GM06990 (cell line): ENCODE measurements at regions not wholly inside any gene's neighbourhood (a gene's known extent, or its start where the extent isn't known, plus 50 kb on each side); places are given as distances from the start of the nearest gene placed in this dataset.

Source experiments
- DNase-seq: peaks from one replicate; pipeline ENCODE4 v3.0.0-alpha.2; 2011; ENCODE audit not compliant: insufficient read length; ENCODE audit errors: extremely low read depth
- H3K27me3 ChIP-seq: replicated peaks from 2 replicates; pipeline ENCODE4 v1.6.0; 2011; ENCODE audit warnings: low read length; ENCODE audit not compliant: control insufficient read depth, insufficient read depth
- H3K36me3 ChIP-seq: 2 replicates; pipeline ENCODE4 v1.5.1; 2011; ENCODE audit warnings: low read length; ENCODE audit not compliant: control insufficient read depth, insufficient read depth
- H3K4me3 ChIP-seq: replicated peaks from 2 replicates; pipeline ENCODE4 v1.5.1; 2011; ENCODE audit warnings: low read depth, mild to moderate bottlenecking, control low read depth, low read length
- TF ChIP-seq, protein P1 (sequence below): IDR thresholded peaks from 2 replicates; pipeline ENCODE4 v1.5.1; 2011; ENCODE audit warnings: low read length, control low read depth, mild to moderate bottlenecking, inconsistent platforms; ENCODE audit not compliant: insufficient read depth, poor library complexity, severe bottlenecking

DNA sequence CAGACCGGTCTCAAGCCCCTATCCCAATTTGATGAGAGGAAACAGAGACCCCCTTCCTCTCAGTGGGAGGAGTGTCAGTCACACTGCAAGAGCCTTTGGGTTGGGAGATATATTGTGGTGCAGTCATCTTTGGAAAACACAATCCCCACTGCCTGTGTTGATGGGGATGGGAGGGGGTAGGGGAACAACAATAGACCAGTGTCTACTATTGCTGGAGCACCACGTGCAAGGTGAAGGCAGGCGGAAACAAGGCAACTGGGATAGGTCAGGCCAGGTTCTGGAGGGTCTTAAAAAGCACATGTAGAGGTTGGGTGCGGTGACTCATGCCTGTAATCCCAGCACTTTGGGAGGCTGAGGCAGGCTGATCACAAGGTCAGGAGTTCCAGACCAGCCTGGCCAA is 127.9 kb downstream of the ZFP36L2 start:
- no peak for DNase-seq

GRCh38 chr2:43097644-43098408 is 128.6 kb downstream of the ZFP36L2 start:
- TF ChIP-seq, protein P1, sequence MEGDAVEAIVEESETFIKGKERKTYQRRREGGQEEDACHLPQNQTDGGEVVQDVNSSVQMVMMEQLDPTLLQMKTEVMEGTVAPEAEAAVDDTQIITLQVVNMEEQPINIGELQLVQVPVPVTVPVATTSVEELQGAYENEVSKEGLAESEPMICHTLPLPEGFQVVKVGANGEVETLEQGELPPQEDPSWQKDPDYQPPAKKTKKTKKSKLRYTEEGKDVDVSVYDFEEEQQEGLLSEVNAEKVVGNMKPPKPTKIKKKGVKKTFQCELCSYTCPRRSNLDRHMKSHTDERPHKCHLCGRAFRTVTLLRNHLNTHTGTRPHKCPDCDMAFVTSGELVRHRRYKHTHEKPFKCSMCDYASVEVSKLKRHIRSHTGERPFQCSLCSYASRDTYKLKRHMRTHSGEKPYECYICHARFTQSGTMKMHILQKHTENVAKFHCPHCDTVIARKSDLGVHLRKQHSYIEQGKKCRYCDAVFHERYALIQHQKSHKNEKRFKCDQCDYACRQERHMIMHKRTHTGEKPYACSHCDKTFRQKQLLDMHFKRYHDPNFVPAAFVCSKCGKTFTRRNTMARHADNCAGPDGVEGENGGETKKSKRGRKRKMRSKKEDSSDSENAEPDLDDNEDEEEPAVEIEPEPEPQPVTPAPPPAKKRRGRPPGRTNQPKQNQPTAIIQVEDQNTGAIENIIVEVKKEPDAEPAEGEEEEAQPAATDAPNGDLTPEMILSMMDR = no peak
- no peak for DNase-seq
- H3K4me3 ChIP-seq = no peak overlapping the region
- H3K27me3 ChIP-seq = no peaks in the 10 kb centered on the region; the same call in 1 of the 2 replicates
- H3K36me3 ChIP-seq = no peaks in the 10 kb centered on the region

More for the DNA sequence above, 127.9 kb downstream of the ZFP36L2 start:
- TF ChIP-seq, protein P1 = no peak
- Histone ChIP-seq H3K4me3 (no peak overlapping the region), H3K36me3 (no peaks in the 10 kb centered on the region), H3K27me3 (no peaks in the 10 kb centered on the region; the same call in 1 of the 2 replicates)

DNA sequence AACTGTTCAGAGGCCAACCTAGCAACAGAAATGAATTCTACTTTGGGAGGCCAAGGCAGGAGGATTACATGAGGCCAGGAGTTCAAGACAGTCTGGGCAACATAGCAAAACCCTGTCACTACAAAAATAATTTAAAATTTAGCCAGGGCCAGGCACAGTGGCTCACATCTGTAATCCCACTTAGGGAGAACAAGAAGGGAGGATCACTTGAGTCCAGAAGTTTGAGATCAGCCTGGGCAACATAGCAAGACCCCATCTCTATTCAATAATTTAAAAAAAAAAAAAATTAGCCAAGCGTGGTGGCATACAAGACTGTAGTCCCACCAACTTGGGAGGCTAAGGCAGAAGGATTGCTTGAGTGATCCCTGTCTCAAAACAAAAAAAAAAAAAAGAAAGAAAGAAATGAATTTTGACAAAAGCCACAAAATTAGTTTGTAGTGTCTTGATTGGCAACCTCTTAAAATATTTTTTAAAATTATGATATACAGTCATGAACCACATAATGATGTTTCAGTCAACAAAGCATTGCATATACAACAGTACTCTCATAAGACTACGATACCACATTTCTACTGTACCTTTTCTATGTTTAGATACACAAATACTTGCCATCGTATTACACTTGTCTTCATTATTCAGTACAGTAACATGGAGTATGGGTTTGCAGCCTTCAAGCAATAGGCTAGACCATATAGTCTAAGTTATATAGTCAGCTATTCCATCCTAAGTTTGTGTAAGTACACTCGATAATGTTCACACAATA is 130.7 kb downstream of the ZFP36L2 start:
- DNase-seq = no peak
- Histone ChIP-seq H3K4me3 (no peak overlapping the region), H3K36me3 (no peaks in the 10 kb centered on the region), H3K27me3 (no peaks in the 10 kb centered on the region; the same call in 1 of the 2 replicates)
- TF ChIP-seq, protein P1 = no peak

DNA sequence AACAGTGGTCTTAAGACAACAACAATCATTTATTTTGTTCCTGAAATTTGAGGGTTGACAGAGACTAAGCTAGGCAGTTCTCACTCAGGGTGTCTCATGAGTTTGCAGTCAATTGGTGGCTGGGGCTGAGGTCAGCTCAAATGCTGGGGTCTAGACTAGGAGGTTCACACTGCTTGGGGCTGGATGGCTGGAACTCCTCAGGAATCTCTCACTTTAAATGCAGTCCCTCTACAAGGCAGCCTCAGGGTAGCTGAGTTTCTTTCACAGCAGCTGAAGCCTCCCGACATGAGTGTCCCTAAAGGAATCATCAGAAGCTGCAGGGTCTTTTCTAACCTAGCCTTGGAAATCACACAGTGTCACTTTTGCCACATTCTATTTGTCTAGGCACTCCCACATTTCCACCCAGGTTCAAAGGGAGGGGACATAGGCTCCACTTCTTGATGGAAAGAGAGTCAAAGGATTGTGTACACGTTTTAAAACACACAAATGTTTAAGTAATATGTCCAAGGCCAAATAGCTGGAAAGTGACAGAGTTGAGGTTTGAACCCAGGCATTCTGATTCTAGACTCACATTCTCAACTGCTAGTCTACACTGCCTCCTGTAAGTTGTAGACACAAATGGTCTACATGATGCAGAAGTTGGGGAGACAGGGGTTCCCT is 133.8 kb downstream of the ZFP36L2 start:
- no peak for DNase-seq
- TF ChIP-seq, protein P1 = no peak
- Histone ChIP-seq H3K4me3 (no peak overlapping the region), H3K36me3 (no peaks in the 10 kb centered on the region), H3K27me3 (no peaks in the 10 kb centered on the region)

DNA sequence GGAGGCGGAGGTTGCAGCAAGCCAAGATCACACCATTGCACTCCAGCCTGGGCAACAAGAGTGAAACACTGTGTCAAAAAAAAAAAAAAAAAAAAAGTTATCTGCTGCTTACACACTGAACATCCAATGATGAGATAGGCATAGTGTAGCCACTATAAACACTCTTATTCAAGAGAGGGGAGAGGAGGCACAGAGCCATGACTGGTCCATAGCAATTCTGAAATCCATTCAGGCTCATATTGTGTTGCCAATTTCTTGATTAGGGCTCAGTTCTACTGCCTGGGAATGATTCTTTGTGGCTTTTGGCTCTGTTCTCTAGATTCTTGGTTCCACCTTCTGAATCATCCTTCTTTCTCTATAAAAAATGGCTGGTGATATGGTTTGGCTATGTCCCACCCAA is 136.1 kb downstream of the ZFP36L2 start:
- H3K4me3 ChIP-seq = no peak overlapping the region
- DNase-seq = no peak
- no peaks in the 10 kb centered on the region; the same call in 1 of the 2 replicates for H3K27me3 ChIP-seq
- TF ChIP-seq, protein P1 = no peak
- no peaks in the 10 kb centered on the region for H3K36me3 ChIP-seq
